GM21529 (cell line): ENCODE measurements at regions not wholly inside any gene's neighbourhood (a gene's known extent, or its start where the extent isn't known, plus 50 kb on each side); places are given as distances from the start of the nearest gene placed in this dataset.

Experiments
- ATAC-seq: cut with Tn5 transposase; IDR thresholded peaks from one replicate; pipeline ENCODE4 v1.9.1; 2021; ENCODE audit not compliant: unreplicated experiment

DNA sequence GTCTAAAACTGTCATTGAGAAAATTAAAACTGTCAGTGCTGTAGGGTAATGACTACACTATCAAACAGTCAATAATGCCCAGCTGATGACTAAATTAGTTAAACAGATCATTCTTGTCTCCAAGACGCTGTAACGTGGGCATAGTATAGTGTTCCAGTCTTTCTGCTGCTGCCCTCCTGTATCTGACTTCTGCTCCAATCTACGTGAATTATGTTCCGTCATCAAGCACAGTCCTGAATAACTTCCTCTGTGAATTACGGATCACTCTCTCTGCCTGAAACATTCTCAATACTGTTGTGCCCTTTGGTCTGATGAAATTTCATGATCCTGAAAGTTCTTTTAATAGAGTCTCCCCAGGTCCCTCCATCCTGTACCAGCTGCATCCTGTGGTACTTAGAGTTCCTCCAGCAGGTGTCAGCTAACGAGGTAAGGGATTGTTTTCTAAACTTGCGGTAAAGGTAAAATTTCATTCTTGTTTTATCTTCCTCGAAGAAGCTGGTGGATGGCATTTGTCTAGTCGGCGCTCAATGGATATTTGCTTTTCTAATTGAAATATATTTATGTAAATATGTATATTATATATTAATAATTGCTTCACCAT lies 393.5 kb upstream of the ADARB2 start:
- ATAC-seq, result no peak

DNA sequence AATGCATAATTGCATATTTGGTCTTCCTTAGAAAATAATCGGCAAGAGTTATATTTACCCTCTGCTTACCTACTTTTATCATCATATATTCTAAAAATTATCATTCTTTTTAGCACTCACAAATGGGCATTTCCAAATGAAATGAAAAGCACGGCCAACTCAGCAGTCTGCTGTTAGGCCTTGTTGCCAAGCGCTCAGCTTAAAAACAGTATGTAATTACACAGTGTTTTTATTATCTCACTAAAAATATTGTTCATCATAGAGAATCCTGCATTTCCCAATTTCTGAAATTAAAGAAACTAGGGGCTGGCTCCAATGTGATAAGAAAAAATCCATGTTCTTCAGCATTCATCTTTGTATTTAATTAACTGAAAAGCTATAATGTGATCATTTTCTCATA lies 391.7 kb upstream of the ADARB2 start:
- no peak for ATAC-seq

DNA sequence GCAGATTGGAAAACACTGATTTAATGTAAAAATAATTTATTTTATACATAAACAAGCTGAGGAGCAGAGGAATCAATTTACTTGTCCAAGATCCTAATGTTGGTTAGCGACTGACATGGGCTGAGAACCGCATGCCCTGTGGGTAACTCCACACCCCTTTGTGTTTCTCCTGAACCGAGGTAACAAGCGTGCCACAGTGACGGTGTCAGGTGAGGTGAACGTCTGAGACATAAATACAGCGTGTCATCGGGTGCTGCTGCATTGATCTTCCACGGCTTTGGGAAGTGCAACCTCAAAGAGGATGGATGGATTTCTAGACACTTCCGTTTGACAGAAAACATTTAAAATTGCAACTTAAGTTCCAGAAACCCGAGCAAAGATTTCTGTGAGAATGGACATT lies 386.8 kb upstream of the ADARB2 start:
- ATAC-seq, result no peak

DNA sequence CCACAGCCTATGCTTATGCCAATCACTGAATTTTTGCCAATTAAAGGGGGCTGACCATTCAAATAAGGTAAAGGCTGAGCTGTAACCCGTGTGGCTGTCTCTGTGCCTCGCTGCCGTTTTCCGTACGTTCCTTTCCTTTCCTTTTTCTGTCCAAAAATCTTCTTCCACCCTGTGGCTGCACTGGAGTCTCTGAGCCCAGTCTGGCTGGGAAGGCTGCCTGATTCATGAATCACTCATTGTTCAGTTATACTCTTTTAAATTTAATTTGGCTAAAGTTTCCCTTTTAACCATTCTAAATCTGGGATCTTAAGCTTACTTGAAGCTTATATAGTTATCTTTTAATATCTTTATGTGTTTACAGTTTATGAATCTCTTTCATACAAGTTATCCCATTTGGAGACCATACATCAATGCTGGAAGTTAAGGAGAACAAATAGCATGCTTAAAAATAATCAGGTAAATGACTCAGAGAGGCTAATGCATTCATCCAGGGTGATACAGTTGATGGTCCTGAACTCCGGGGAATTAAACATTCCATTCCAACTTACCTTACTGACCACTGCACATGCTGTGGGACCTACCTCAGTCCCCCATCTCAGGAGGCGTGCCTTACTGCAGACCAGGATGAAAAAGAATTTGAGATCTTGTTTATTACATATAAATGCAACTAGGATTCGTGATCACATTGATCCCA lies 385.3 kb upstream of the ADARB2 start:
- ATAC-seq, result no peak

DNA sequence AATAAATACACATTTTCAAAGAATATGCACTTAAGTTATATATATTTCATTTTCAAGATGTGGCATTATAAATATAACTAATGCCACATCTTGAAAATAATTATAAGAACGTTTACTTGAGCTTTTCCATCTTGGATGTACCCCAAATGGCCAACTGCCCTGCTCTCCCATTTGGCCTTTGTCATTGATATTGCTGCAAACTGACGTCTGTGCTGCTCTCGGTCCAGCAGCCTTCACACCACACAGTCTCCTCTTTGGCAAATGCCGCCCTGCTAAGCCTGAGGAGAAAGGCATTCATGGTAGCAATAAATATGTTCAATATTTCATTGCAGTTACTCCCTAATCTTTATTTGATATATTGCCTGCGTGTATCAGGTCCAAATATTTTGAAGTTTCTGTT lies 384.6 kb upstream of the ADARB2 start:
- ATAC-seq, result no peak

DNA sequence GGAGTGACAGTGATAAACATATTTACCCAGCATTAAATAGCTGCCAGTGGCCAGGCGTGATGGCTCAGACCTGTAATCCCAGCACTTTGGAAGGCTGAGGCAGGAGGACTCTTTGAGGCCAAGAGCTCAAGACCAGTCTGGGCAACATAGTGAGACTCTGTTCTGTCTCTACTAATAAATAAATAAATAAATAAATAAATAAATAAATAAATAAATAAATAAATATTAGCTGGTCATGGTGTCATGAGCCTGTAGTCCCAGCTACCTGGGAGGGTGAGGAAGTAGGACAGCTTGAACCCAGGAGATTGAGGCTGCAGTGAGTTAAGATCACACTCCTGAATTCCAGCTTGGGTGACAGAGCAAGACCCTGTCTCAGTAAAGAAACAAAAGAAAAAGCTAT lies 384.0 kb upstream of the ADARB2 start:
- ATAC-seq, result no peak

DNA sequence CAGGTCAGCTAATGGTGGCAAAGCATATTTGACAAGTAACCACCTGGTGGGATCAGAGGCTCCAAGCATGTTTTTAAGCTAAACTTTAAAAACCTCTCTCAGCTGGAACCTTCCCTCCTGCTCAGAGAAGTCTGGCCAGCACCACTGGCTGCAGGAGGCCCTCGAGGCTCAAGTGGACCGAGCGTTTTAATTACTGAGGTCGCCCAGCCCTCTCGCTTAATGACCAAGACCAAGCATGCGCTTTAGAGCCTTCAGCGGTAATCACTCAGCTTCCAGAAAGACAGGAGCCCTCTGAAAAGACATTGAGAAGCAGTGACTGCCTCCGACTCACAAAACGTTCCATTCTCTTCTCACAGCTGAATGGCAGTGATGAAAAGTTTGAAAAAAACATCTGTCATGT lies 383.4 kb upstream of the ADARB2 start:
- ATAC-seq, result no peak

DNA sequence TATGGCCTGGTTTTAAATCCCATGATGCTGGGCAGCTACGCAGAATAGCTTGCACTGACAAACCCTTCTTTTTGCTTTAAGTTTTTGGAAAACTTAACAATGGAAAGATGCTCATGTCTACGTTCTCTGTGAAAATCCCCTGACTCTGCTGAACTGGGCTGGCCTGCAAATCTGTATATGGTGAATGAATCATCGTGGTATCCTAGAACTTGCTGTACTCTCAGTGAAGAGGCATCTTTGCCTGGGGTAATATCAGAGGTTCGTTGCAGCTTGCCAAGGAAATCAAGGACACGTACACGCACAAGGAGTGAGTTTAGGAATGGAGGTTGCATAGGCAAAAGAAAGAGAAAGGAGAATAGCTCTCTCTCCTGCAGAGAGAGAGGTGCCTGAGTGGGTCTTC lies 382.0 kb upstream of the ADARB2 start:
- no peak for ATAC-seq

DNA sequence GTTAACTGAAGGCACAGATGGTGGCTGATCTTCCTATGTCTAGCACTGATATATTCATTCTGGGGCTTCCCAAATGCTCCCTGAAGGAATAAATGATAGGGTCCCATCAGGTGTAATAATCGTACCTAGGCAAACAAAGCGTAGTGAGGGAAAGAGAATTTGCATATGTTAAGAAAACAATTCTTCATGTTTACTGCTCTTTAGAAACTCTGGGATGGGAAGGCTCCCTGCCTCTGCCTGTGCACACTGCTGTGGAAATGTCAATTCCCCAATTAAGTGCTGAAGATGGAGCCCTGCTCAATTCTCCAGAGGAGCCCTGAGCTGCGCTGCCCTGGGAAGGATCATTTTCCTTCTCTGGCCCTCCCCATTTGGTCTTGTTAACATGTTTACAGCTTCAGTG lies 380.9 kb upstream of the ADARB2 start:
- ATAC-seq, result no peak

DNA sequence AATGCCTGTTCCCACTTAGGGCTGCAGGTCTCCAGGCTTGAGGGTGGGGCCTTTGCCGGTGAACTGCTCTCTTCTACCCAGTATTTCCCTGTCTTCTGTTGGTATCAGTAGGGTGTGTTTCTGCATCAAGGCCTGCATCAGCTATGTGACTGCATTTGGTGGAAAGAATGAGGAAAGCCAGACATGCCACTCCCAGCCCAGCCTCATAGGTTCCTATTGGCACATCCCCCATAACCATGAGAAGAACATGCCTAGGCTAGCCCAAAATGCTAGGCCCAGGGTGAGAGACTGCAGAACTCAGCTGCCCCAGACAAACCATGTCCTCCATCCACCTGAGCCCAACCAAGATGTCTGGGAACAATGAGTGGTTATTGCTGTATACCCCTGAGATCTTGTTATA lies 380.3 kb upstream of the ADARB2 start:
- no peak for ATAC-seq

DNA sequence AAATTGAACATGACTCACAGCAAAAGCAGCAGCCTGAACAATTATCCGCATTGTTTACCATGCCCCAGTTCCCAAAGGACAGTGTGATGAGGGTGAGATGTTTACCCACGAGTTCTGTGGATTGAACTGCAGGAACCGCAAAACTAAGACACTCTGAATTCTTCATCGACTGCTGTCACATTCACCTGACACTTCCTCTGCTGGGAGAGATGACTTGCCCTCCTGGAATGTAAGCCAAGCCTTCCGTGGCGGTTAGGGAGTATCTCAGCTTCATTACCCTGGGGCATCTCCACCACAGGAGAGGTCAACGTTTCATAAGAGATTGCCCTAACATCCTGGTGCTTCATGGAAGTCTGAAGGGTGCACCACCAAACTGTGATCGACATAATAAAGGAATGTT lies 374.6 kb upstream of the ADARB2 start:
- ATAC-seq, result no peak

DNA sequence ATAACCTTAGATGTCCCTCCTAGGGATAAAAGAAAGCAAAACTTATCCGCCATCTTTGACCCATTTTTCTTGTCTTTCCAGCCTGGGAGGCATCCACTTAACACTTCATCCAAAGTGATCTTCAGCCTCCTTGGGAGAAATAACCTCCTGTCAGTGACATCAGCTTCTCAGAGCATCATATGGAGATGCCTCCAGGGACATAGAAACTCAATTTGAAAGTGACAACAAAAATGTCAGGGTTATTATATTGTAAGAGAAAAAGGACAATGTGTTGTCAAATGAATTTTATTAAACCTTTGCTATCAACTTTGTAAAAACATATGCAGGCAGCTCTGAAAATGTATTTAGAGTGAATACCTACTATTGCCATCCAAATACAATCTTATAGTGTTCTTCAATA lies 371.2 kb upstream of the ADARB2 start:
- ATAC-seq, result no peak

DNA sequence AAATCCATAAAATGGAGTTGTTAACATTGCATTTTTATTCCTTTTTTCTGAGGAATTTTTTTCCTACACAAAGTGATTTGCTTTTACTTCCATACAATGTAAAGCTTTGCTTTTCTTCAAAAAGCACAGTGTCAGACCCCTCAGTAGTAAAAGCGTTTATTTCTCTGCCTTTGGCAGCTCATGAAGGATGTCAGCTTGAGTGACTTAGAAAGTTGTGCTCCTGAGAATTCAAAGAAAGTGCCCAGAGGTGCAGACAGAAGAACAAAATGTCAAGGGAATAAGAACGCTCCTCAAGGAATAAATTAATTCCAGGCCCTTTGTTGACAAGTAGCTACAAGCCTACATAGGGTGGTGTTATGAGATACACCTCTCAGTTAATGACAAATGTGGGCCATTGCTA lies 369.3 kb upstream of the ADARB2 start:
- no peak for ATAC-seq

DNA sequence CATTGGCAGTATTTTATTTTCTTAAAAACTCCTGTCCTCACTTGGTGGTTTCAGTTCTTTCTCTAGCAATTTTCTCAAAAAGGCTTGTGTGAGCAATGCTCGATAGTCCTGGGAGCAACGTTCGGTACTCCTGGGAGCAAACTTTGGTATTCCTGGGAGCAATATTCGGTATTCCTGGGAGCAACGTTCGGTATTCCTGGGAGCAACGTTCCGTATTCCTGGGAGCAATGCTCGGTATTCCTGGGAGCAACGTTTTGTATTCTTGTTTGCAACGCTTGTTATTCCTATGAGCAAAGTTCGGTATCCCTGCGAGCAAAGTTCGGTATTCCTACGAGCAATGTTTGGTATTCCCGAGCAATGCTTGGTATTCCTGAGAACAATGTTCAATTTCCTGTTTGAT lies 362.0 kb upstream of the ADARB2 start:
- ATAC-seq, result no peak

DNA sequence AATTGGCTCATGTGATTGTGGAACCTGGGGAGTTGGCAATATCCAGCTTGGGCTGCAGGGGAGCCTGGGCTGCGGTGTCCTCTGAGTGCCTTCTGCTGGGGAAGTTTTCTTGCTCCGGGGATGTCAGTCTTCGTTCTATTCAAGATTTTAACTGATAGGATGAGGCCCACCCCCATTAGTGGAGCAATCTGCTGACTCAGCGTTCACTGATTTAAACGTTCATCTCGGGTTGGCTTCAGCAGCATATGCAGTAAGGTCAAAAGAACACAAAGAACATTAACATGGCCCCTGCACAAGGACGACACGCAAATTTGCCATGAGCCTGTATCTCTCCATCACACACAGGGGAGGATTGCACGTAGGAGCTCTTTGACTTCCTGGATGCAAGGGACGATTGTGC lies 360.6 kb upstream of the ADARB2 start:
- no peak for ATAC-seq

DNA sequence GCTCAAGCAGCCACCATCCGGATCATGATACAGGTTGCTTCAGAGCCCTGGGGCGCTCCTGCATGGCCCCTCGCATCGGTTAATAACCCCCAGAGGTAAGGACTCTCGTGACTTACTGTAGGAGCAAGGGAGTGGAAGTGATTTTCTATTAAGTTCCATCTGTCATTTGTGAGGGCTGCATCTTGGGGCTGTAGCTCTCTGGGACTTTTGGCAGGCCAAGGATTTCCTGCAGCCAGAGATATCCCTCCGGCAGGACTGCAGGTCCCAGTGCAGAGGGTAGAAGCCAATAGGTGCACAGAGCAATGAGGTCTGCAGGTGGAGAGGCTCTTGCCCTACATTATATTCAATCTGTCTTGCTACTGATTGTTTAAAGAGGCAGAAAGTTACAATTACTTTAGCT lies 356.8 kb upstream of the ADARB2 start:
- ATAC-seq, result no peak

DNA sequence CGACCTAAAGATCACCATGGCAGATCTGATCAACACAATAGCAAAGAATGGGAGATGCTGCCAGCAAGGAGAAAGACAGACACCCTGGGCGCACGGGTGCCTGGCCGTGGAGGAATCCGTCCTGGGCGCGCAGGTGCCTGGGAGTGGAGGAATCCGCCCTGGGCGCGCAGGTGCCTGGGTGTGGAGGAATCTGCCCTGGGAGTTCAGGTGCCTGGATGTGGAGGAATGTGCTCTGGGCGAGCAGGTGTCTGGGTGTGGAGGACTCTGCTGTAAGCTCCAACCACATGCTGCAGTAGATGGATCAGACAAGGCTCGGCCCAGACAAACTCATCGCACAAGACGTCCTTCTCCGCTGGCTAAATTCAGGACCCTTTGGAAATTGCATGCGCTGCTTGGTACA lies 346.3 kb upstream of the ADARB2 start:
- ATAC-seq, result no peak

DNA sequence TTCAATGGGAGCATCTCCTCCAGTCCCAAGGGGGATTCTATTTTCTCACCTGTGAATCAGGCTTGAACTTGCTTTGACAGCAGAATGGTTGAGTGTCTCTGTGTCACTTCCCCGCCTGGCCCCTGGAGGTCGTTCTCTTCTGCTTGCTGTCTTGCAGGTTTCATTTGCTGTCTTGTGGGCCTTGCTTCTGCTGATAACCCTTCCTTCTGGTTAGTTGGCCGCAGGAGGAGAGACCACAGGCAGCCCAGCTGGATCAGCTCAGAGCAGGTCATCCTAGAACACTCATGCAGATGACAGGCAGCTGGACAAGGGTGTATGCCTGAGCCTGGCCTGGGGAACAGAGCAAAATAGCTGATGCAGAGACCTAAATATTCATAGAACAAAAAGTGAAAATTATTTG lies 344.2 kb upstream of the ADARB2 start:
- peak; percentile 57 for ATAC-seq

DNA sequence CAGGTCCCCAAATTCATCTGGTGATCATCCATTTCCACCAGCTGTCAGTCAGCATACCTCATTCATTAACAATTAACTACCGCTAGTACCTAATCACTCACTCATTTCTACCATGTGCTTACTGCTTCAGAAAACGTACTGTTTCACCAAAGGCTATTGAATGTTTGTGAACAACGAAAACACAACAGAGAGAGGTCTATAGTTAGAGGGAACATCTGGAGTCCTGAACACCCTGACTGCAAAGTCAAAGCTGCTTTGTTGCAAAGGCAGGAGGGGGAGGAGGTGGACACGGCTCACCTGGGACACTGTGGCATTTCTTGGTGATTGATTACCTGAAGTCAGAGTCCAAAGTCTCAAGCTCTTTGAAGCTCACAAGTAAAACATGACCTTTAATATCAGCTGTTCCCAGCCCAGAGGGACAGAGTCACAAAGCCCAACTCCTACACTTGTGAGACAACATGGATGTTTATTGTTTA lies 342.3 kb upstream of the ADARB2 start:
- peak; percentile 47 for ATAC-seq

DNA sequence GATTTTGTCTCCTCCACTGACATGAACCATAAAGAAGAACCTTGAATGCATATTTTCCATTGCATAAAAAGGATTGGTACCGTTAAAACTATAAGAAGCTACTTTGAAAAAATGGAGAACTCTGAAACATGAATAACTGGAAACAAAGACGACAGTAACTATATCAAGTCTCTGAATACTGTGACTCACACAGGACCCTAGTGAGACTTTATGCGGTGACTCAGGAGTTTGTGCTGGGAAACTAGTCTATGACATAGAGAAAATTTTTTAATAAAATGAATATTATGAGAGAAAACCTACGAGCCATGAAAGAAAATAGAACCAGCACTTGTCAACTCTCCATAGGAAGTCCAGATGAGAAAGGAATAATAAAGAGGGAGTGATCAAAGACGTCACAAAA lies 339.9 kb upstream of the ADARB2 start:
- no peak for ATAC-seq

DNA sequence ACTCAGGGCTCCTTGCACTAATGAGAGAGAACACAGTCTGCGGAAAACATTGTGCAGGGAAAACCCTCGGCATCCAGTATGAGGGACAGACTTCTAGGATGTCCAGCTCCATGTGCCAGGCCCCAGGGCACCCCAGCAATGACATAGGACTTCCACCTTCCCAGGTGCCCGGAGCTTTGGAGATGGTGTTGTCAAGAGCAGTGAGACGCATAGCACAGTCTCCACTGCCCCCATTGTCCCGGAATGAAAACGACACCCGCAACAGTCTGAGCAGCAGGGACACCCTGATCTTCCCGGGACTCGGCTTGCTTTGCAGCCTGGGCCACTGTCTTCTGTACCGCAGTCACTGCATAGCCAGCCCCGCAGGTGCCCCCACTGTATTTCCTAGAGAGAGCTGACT lies 339.2 kb upstream of the ADARB2 start:
- ATAC-seq, result no peak

DNA sequence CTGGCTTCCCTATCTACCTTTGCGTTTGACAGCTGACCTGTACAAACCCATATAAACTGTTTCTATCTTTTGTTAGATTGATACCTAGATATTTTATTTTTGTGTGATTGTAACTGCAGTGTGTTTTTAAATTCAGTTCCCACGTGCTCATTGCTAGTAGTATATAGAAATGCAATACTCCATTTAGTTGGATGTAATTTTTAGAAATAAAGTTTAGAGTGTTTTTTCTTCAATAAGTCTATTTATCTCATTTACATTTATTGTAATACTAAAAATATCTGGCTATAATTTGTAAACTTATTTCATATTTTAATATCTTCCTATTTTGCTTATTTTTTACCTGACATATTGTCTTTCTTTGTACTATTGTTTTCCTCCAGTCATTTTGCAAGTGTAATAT lies 329.7 kb upstream of the ADARB2 start:
- ATAC-seq, result no peak

DNA sequence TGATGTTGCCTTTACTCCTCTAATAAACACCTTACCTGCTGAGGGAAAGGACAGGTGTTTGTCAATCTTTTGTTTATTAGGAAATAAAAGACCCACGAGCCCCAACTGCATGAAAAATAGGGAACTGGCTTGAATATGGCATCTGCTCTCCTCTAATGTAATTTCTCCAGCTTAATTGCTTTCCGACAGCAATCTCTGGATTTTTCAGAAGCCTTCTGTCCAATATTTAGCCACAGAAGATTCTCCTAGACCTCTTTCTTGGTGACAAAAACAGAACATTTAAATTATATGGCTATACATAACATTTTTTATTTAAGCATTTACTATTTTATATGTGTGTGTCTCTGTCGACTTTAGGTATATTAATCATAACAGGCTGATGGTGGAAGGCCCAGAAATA lies 317.4 kb upstream of the ADARB2 start:
- ATAC-seq, result no peak
